Common myeloid progenitor, CD34-positive (primary cell): ENCODE measurements at regions not wholly inside any gene's neighbourhood (a gene's known extent, or its start where the extent isn't known, plus 50 kb on each side); places are given as distances from the start of the nearest gene placed in this dataset.
"Not testable (repeated sequence)": the region's sequence is repeated elsewhere in the genome, so short reads cannot be mapped to it uniquely, and the experiment has no call there.

ENCODE experiments used
- CTCF ChIA-PET: fragments of 350-600 bp; sonication (Branson Sonifier 250); formaldehyde crosslinking; loops from one replicate; lab custom pipeline; 2021; ENCODE audit warnings: antibody characterized with exemption; lab: Charles Lee
- POLR2A ChIA-PET: fragments of 350-600 bp; sonication (Branson Sonifier 250); formaldehyde crosslinking; loops from one replicate; lab custom pipeline; 2021; ENCODE audit warnings: antibody characterized with exemption; lab: Charles Lee
- DNase-seq, 3 donors: peaks; one replicate each; pipeline versions ENCODE4 v3.0.0 to v3.0.0-alpha.2; 2013
- H3K27ac ChIP-seq, 2 experiments: 1 replicate in 1 of 2; 2 replicates in 1 of 2; pipeline ENCODE4 v1.7.0; 2013; ENCODE audit warnings: inconsistent platforms in 2 of 2, low read length in 2 of 2, mild to moderate bottlenecking in 2 of 2, low read depth in 1 of 2, moderate library complexity in 1 of 2; ENCODE audit not compliant: severe bottlenecking in 2 of 2, insufficient read depth in 1 of 2, poor library complexity in 1 of 2
- H3K27me3 ChIP-seq, 5 experiments: replicated peaks in 2 of 5; 1 replicate in 3 of 5; 2 replicates in 2 of 5; pipeline versions ENCODE4 v1.6.1 to v1.7.0; 2013; ENCODE audit warnings: low read length in 4 of 5, mild to moderate bottlenecking in 2 of 5, moderate library complexity in 2 of 5, inconsistent platforms in 1 of 5; ENCODE audit not compliant: insufficient read depth in 5 of 5, control insufficient read depth in 4 of 5
- H3K36me3 ChIP-seq, 4 experiments: 1 replicate in 2 of 4; 2 replicates in 2 of 4; pipeline versions ENCODE4 v1.6.1 to v1.7.0; 2013; ENCODE audit warnings: low read length in 3 of 4, control low read depth in 1 of 4, mild to moderate bottlenecking in 1 of 4; ENCODE audit not compliant: control insufficient read depth in 4 of 4, insufficient read depth in 4 of 4
- H3K4me1 ChIP-seq, 4 experiments: 1 replicate in 3 of 4; 2 replicates in 1 of 4; pipeline versions ENCODE4 v1.6.1 to v1.7.1; 2013; ENCODE audit warnings: low read length in 3 of 4, mild to moderate bottlenecking in 3 of 4, control low read depth in 1 of 4, inconsistent platforms in 1 of 4, moderate library complexity in 1 of 4; ENCODE audit not compliant: control insufficient read depth in 4 of 4, insufficient read depth in 4 of 4; ENCODE audit errors: control extremely low read depth in 1 of 4
- H3K4me3 ChIP-seq, 7 experiments: 1 replicate in 4 of 7; 2 replicates in 3 of 7; pipeline versions ENCODE4 v1.5.1 to v1.7.0; 2013; ENCODE audit warnings: mild to moderate bottlenecking in 7 of 7, low read length in 6 of 7, moderate library complexity in 6 of 7, inconsistent platforms in 2 of 7, low read depth in 2 of 7, control low read depth in 1 of 7; ENCODE audit not compliant: insufficient read depth in 4 of 7, control insufficient read depth in 1 of 7; ENCODE audit errors: extremely low read depth in 1 of 7
- H3K9me3 ChIP-seq, 5 experiments: 1 replicate in 4 of 5; 2 replicates in 1 of 5; pipeline versions ENCODE4 v1.6.1 to v1.7.1; 2013; ENCODE audit warnings: low read length in 4 of 5, mild to moderate bottlenecking in 2 of 5, inconsistent platforms in 1 of 5, low read depth in 1 of 5, moderate library complexity in 1 of 5; ENCODE audit not compliant: control insufficient read depth in 4 of 5, insufficient read depth in 2 of 5; ENCODE audit errors: control extremely low read depth in 1 of 5
- WGBS: methylation state at CpG from one replicate; pipeline ENCODE4 v1.1.5; 2013; ENCODE audit not compliant: insufficient coverage; 5-methylcytosine and 5-hydroxymethylcytosine counted together

DNA sequence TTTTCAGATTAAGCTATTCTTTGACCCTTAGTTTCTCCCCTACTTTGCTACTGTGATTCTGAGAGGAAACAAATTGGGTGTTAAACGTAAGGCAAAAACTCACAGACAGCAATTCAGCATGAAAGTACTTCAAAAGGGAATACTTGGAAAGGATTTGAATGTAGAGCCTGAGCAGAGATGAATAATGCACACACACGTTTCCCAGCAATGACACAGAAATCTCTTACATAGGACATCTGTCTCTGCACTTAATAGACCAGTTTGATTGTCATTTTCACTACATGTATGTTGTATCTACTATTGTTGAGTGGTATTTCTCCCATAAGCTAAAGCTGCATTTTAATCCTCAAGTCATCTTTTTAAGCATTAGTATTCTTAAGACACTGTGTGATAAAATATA is 166.1 kb upstream of the TEX13C start:
- no peak for DNase-seq
- WGBS, result 60% methylated on average over 1 of the region's 2 CpGs

DNA sequence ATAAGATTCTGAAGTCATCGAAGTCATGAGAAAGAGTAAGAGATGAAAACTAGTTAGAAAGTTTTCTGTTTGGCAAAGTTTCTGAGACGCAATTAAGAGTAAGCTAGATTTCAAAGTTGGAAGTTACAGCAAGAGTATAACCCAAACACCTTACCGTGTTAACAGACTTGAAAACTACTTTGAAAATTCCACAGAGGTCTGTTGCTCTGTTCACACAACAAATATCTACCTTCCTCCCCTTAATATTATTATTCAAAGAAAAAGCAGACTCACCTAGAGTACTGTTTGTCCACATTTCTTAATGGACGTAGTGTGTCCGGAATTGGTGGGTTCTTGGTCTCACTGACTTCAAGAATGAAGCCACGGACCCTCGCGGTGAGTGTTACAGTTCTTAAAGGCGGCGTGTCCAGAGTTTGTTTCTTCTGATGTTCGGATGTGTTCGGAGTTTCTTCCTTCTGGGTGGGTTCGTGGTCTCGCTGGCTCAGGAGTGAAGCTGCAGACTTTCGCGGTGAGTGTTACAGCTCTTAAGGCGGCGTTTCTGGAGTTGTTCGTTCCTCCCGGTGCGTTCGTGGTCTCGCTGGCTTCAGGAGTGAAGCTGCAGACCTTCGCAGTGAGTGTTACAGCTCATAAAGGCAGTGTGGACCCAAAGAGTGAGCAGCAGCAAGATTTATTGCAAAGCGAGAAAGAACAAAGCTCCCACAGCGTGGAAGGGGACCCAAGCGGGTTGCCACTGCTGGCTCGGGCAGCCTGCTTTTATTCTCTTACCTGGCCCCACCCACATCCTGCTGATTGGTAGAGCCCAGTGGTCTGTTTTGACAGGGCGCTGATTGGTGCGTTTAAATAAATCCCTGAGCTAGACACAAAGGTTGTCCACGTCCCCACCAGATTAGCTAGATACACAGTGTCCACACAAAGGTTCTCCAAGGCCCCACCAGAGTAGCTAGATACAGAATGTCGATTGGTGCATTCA is 165.1 kb upstream of the TEX13C start:
- H3K36me3 ChIP-seq, H3K4me3 ChIP-seq, CTCF ChIA-PET, H3K27me3 ChIP-seq, DNase-seq, H3K27ac ChIP-seq, H3K4me1 ChIP-seq, H3K9me3 ChIP-seq: not testable (repeated sequence)
- 84% methylated on average over 13 of the region's 32 CpGs for WGBS
- POLR2A ChIA-PET, result interaction anchor here (0.6 kb wide), 1 partner anchor 24 kb away, joined by 4 read pairs; no protein-coding TSS in a partner anchor

More for the DNA sequence above, 166.1 kb upstream of the TEX13C start:
- Histone ChIP-seq H3K36me3 (no peaks in the 10 kb centered on the region), H3K4me3 (no peak overlapping the region), H3K4me1 (no peaks in the 10 kb centered on the region), H3K27me3 (no peaks in the 10 kb centered on the region), H3K9me3 (no peaks in the 10 kb centered on the region), H3K27ac (no peak overlapping the region)
- ChIA-PET POLR2A (no interaction called here), CTCF (no interaction called here)

DNA sequence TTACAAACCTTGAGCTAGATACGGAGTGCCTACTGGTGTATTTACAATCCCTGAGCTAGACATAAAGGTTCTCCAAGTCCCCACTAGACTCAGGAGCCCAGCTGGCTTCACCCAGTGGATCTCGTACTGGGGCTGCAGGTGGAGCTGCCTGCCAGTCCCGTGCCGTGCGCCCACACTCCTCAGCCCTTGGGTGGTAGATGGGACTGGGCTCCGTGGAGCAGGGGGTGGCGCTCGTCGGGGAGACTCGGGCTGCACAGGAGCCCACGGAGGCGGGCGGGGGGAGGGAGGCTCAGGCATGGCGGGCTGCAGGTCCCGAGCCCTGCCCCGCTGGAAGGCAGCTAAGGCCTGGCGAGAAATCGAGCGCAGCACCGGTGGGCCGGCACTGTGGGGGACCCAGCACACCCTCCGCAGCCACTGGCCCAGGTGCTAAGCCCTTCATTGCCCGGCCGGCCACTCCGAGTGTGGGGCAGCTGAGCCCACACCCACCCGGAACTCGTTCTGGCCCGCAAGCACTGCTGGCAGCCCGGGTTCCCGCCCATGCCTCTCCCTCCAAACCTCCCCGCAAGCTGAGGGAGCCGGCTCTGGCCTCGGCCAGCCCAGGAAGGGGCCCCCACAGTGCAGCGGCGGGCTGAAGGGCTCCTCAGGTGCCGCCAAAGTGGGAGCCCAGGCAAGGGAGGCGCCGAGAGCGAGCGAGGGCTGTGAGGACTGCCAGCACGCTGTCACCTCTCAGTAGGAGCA is 164.2 kb upstream of the TEX13C start:
- H3K27ac ChIP-seq, H3K4me3 ChIP-seq, CTCF ChIA-PET, POLR2A ChIA-PET, H3K36me3 ChIP-seq, H3K4me1 ChIP-seq, DNase-seq, H3K9me3 ChIP-seq, H3K27me3 ChIP-seq: not testable (repeated sequence)
- 92% methylated on average over 25 of the region's 41 CpGs for WGBS

- no peaks in the 10 kb centered on the region for H3K9me3 ChIP-seq
- H3K4me1 ChIP-seq, result no peaks in the 10 kb centered on the region
- H3K4me3 ChIP-seq, result no peak overlapping the region
- no peaks in the 10 kb centered on the region for H3K27me3 ChIP-seq
- POLR2A ChIA-PET, result no interaction called here
- no peak for DNase-seq
- WGBS, result 100% methylated on average over 1 of the region's 4 CpGs
- no peaks in the 10 kb centered on the region for H3K36me3 ChIP-seq
- CTCF ChIA-PET, result no interaction called here
- no peak overlapping the region for H3K27ac ChIP-seq
Measured at GRCh38 chrX:125170459-125170858, 149.2 kb upstream of the TEX13C start.

- H3K36me3 ChIP-seq, result no peaks in the 10 kb centered on the region
- ChIA-PET CTCF (no interaction called here), POLR2A (no interaction called here)
- H3K4me3 ChIP-seq, result no peak overlapping the region
- H3K9me3 ChIP-seq, result no peaks in the 10 kb centered on the region
- DNase-seq, result no peak
- WGBS, result no CpG with 5 or more reads among the region's 5 CpGs
- no peak overlapping the region for H3K27ac ChIP-seq
- H3K4me1 ChIP-seq, result no peaks in the 10 kb centered on the region
- no peaks in the 10 kb centered on the region for H3K27me3 ChIP-seq
Measured at GRCh38 chrX:125172531-125172930, 147.1 kb upstream of the TEX13C start.

DNA sequence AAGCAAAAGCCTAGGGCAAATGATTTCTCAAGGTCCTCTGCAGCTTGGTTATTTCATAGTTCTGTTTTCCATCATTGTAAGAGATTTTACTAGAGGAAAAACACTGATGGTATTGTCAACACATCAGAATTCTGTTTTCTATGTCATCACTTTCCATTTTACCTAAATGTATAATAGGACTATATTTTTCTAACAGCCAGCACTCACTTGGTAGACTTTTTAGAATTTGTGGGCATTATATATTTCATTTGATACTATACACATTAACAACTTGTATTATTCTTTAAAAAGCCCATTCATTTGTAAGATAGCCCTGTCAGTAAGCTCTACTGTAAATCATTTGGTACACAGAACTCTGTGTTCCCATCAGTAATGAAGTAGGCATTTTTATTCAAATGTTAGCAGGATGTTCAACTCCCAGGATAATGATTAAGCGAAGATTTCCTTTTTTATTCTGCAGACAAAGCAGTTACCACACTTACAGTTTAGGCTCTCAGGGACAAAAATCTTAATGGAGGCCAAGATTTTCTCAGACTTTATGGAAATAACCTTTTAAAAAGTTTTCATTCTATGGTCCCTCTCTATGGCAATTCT is 143.6 kb upstream of the TEX13C start:
- no peak for DNase-seq
- H3K27ac ChIP-seq, result no peak overlapping the region
- 29% methylated on average over 1 of the region's 1 CpG for WGBS

More for the DNA sequence above, 143.6 kb upstream of the TEX13C start:
- Histone ChIP-seq H3K4me3 (no peak overlapping the region), H3K27me3 (no peaks in the 10 kb centered on the region), H3K4me1 (no peaks in the 10 kb centered on the region), H3K36me3 (no peaks in the 10 kb centered on the region), H3K9me3 (no peaks in the 10 kb centered on the region)
- CTCF ChIA-PET, result no interaction called here
- POLR2A ChIA-PET, result no interaction called here
